Erythroblast (primary cell): ENCODE measurements at regions not wholly inside any gene's neighbourhood (a gene's known extent, or its start where the extent isn't known, plus 50 kb on each side); places are given as distances from the start of the nearest gene placed in this dataset.

ENCODE experiments used
- GATA1 ChIP-seq: IDR thresholded peaks from 2 replicates; pipeline ENCODE4 v1.6.1; 2011; ENCODE audit warnings: low read depth, mild to moderate bottlenecking, control low read depth, low read length, moderate library complexity
- POLR2A ChIP-seq: IDR thresholded peaks from 2 replicates; pipeline ENCODE4 v1.6.1; 2011; ENCODE audit warnings: mild to moderate bottlenecking, low read length

- no peak for TF ChIP-seq POLR2A
- TF ChIP-seq GATA1 = no peak
These were observed 304.8 kb downstream of the VPS13C start for GRCh38 chr15:61755467-61755866.
